Neural progenitor cell (in vitro differentiated cells): ENCODE measurements at regions not wholly inside any gene's neighbourhood (a gene's known extent, or its start where the extent isn't known, plus 50 kb on each side); places are given as distances from the start of the nearest gene placed in this dataset.

Experiments used
- DNase-seq: peaks from one replicate; pipeline ENCODE4 v3.0.0-alpha.2; 2016; ENCODE audit warnings: low spot score
- H2AFZ ChIP-seq: fragments of 200-600 bp; sonication (generic); replicated peaks from 2 replicates; pipeline ENCODE4 v1.6.1; 2016; ENCODE audit warnings: antibody characterized with exemption
- H3F3A ChIP-seq: fragments of 200-600 bp; sonication (generic); 2 replicates; pipeline ENCODE4 v1.6.1; 2016; ENCODE audit warnings: antibody characterized with exemption, low read depth
- H3K27ac ChIP-seq: fragments of 200-600 bp; sonication (generic); 2 replicates; pipeline ENCODE4 v1.5.1; 2016; ENCODE audit warnings: mild to moderate bottlenecking
- H3K27me3 ChIP-seq: fragments of 200-600 bp; sonication (generic); 2 replicates; pipeline ENCODE4 v1.6.1; 2016; ENCODE audit warnings: mild to moderate bottlenecking, moderate library complexity
- H3K36me3 ChIP-seq: fragments of 200-600 bp; sonication (generic); 2 replicates; pipeline ENCODE4 v1.5.1; 2016
- H3K4me1 ChIP-seq: fragments of 200-600 bp; sonication (generic); 2 replicates; pipeline ENCODE4 v1.6.1; 2016; ENCODE audit warnings: mixed run types
- H3K4me2 ChIP-seq: fragments of 200-600 bp; sonication (generic); 2 replicates; pipeline ENCODE4 v1.6.1; 2016
- H3K4me3 ChIP-seq: fragments of 200-600 bp; sonication (generic); 2 replicates; pipeline ENCODE4 v1.5.1; 2016
- H3K79me2 ChIP-seq: fragments of 200-600 bp; sonication (generic); 2 replicates; pipeline ENCODE4 v1.6.1; 2016; ENCODE audit warnings: low read depth
- H3K9ac ChIP-seq: fragments of 200-600 bp; sonication (generic); 2 replicates; pipeline ENCODE4 v1.6.1; 2016
- H3K9me3 ChIP-seq: fragments of 200-600 bp; sonication (generic); 2 replicates; pipeline ENCODE4 v1.5.1; 2016; ENCODE audit warnings: low read depth
- H4K20me1 ChIP-seq: fragments of 200-600 bp; sonication (generic); 2 replicates; pipeline ENCODE4 v1.6.1; 2016; ENCODE audit warnings: low read depth
- H3K27ac Mint-ChIP-seq: 3 replicates; pipeline ENCODE4 v1.8.0; 2021; ENCODE audit warnings: mixed read lengths
- H3K27me3 Mint-ChIP-seq: 2 replicates; pipeline ENCODE4 v1.8.0; 2022; ENCODE audit warnings: low read depth, mild to moderate bottlenecking, inconsistent platforms, moderate library complexity, mixed read lengths; ENCODE audit not compliant: insufficient read depth
- H3K36me3 Mint-ChIP-seq: 3 replicates; pipeline ENCODE4 v1.8.0; 2021; ENCODE audit warnings: mixed read lengths
- H3K4me1 Mint-ChIP-seq: 3 replicates; pipeline ENCODE4 v1.8.0; 2021; ENCODE audit warnings: mixed read lengths
- H3K4me3 Mint-ChIP-seq: 3 replicates; pipeline ENCODE4 v1.8.0; 2021; ENCODE audit warnings: mild to moderate bottlenecking, moderate library complexity, mixed read lengths
- H3K9me3 Mint-ChIP-seq: 3 replicates; pipeline ENCODE4 v1.8.0; 2020; ENCODE audit warnings: mixed read lengths
- CTCF ChIP-seq: fragments of 200-600 bp; sonication (generic); IDR thresholded peaks from 2 replicates; pipeline ENCODE4 v1.5.1; 2017; ENCODE audit warnings: antibody characterized with exemption, mild to moderate bottlenecking
- EZH2 ChIP-seq: fragments of 200-600 bp; sonication (generic); IDR thresholded peaks from 2 replicates; pipeline ENCODE4 v1.6.1; 2017; ENCODE audit warnings: antibody characterized with exemption, mild to moderate bottlenecking, moderate library complexity
- EZH2phosphoT487 ChIP-seq: fragments of 200-600 bp; sonication (generic); IDR thresholded peaks from 2 replicates; pipeline ENCODE4 v1.6.1; 2017; ENCODE audit warnings: antibody characterized with exemption

DNA sequence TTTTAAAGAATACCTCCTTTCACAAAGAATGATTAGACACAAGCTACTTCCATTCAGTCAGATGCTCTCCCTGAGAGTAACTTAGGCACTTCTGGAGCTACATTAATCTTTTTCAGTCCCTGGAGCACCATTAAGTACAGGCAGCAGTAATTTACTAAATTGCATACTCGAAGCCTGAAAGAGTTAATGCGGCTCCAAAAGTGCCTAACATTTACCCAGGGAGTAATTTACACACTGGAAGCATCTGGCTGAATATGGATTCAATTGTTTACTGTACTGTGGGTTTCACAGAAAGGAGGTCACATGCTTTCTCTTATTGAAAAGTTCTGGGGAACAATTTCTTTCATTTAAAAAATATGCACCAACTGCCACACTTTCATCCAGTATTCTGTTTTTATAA, 260.8 kb upstream of the TENM3 start:
- Histone ChIP-seq H3K79me2 (no peaks in the 10 kb centered on the region), H3K4me1 (peaks cover 11% of the 10 kb centered on the region), H3K4me2 (no peak overlapping the region), H2AFZ (no peak overlapping the region), H3K9me3 (no peaks in the 10 kb centered on the region), H3K36me3 (no peaks in the 10 kb centered on the region), H3K9ac (no peak overlapping the region), H4K20me1 (no peaks in the 10 kb centered on the region), H3K27me3 (no peaks in the 10 kb centered on the region), H3F3A (no peaks in the 10 kb centered on the region), H3K4me3 (no peak overlapping the region), H3K27ac (no peak overlapping the region)
- DNase-seq, result no peak
- H3K4me3 Mint-ChIP-seq, result no peak overlapping the region
- no peak for TF ChIP-seq CTCF
- TF ChIP-seq EZH2phosphoT487, result no peak
- TF ChIP-seq EZH2, result no peak
- H3K27me3 Mint-ChIP-seq, result no peaks in the 10 kb centered on the region
- no peak overlapping the region for H3K27ac Mint-ChIP-seq
- peaks cover 21% of the 10 kb centered on the region for H3K4me1 Mint-ChIP-seq
- peaks cover 3% of the 10 kb centered on the region for H3K36me3 Mint-ChIP-seq
- no peaks in the 10 kb centered on the region for H3K9me3 Mint-ChIP-seq

DNA sequence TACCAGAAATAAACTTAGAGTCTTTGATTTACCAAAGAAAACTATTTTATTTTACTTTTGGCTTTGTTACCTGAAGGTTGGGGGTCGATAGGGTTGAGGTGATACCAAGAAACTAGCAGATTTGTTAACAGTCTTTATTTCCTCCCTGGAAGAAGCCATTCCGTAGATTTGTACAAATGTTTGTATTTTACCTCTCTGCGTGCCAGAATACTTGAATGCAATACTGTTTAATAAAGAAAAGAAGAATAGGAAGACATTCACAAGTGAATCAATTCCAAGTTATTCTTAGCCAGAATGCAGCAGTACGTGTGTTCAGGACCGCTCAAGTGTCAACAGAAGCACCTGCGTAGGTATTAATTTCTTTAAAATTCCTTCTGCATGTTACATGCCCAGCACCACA, 260.3 kb upstream of the TENM3 start:
- TF ChIP-seq EZH2phosphoT487 (no peak), EZH2 (no peak), CTCF (no peak)
- H3K4me3 Mint-ChIP-seq, result no peak overlapping the region
- H3K36me3 Mint-ChIP-seq, result peaks cover under 1% of the 10 kb centered on the region
- Histone ChIP-seq H3K79me2 (no peaks in the 10 kb centered on the region), H3K9ac (no peak overlapping the region), H4K20me1 (no peaks in the 10 kb centered on the region), H3K4me1 (peaks cover 11% of the 10 kb centered on the region), H2AFZ (no peak overlapping the region), H3K27me3 (no peaks in the 10 kb centered on the region), H3K9me3 (no peaks in the 10 kb centered on the region), H3K36me3 (no peaks in the 10 kb centered on the region), H3K4me2 (no peak overlapping the region), H3F3A (no peaks in the 10 kb centered on the region), H3K4me3 (no peak overlapping the region), H3K27ac (no peak overlapping the region)
- no peaks in the 10 kb centered on the region for H3K9me3 Mint-ChIP-seq
- DNase-seq, result no peak
- no peak overlapping the region for H3K27ac Mint-ChIP-seq
- H3K4me1 Mint-ChIP-seq, result peaks cover 21% of the 10 kb centered on the region
- no peaks in the 10 kb centered on the region for H3K27me3 Mint-ChIP-seq

GRCh38 chr4:181987392-181987791, 255.8 kb upstream of the TENM3 start:
- no peak for DNase-seq
- Histone ChIP-seq H3K27me3 (no peaks in the 10 kb centered on the region), H3K9ac (no peak overlapping the region), H3K4me2 (no peak overlapping the region), H4K20me1 (no peaks in the 10 kb centered on the region), H3K9me3 (no peaks in the 10 kb centered on the region), H3K36me3 (no peaks in the 10 kb centered on the region), H3K27ac (no peak overlapping the region), H2AFZ (no peak overlapping the region), H3K4me3 (no peak overlapping the region), H3K79me2 (no peaks in the 10 kb centered on the region), H3F3A (no peaks in the 10 kb centered on the region), H3K4me1 (peaks cover 11% of the 10 kb centered on the region)
- Mint-ChIP-seq H3K27me3 (no peaks in the 10 kb centered on the region), H3K27ac (no peak overlapping the region), H3K36me3 (no peaks in the 10 kb centered on the region), H3K4me1 (peaks cover 36% of the 10 kb centered on the region), H3K9me3 (no peaks in the 10 kb centered on the region), H3K4me3 (no peak overlapping the region)
- no peak for TF ChIP-seq EZH2
- no peak for TF ChIP-seq EZH2phosphoT487
- TF ChIP-seq CTCF, result no peak

DNA sequence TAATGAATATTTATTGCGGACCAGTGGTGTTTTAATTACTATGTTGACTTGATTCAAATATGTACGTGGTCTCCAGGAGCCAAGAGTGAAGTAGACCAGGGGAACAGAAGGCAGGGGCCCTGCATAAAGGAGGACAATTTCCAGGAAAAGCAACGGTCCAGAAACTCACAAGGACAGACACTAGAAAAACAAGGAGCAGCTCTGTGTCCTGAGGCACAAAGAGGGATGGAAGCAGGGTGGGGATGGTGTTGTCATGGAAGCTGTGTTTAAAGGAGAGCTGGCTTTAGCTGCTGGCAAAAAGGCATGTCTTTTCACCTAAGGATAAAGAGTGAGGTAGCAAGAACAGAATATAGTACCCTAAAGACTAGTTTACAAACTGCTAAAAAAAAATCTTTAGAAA, 254.1 kb upstream of the TENM3 start:
- no peaks in the 10 kb centered on the region for H3K27me3 Mint-ChIP-seq
- no peak overlapping the region for H3K27ac Mint-ChIP-seq
- H3K27ac ChIP-seq, result no peak overlapping the region

More for the DNA sequence above, 254.1 kb upstream of the TENM3 start:
- Mint-ChIP-seq H3K4me1 (peaks cover 25% of the 10 kb centered on the region), H3K4me3 (no peak overlapping the region), H3K36me3 (no peaks in the 10 kb centered on the region), H3K9me3 (no peaks in the 10 kb centered on the region)
- Histone ChIP-seq H3K9ac (no peak overlapping the region), H3K4me1 (peaks cover 3% of the 10 kb centered on the region), H3K9me3 (no peaks in the 10 kb centered on the region), H3F3A (no peaks in the 10 kb centered on the region), H3K4me2 (no peak overlapping the region), H3K36me3 (no peaks in the 10 kb centered on the region), H3K27me3 (no peaks in the 10 kb centered on the region), H4K20me1 (no peaks in the 10 kb centered on the region), H3K79me2 (no peaks in the 10 kb centered on the region), H2AFZ (no peak overlapping the region), H3K4me3 (no peak overlapping the region)
- TF ChIP-seq EZH2phosphoT487, result no peak
- no peak for TF ChIP-seq CTCF
- TF ChIP-seq EZH2, result no peak
- no peak for DNase-seq
